Prostate gland (tissue), 2 donors: ENCODE measurements at regions not wholly inside any gene's neighbourhood (a gene's known extent, or its start where the extent isn't known, plus 50 kb on each side); places are given as distances from the start of the nearest gene placed in this dataset.

Experiments used
- CTCF ChIP-seq, 4 experiments: fragments of 200-600 bp in 2 of 4; fragments of 450-650 bp in 2 of 4; sonication (generic) in 2 of 4; IDR thresholded peaks; 1 replicate in 3 of 4; 2 replicates in 1 of 4; pipeline ENCODE4 v1.5.1; 2016 to 2019; ENCODE audit warnings: antibody characterized with exemption in 4 of 4, mild to moderate bottlenecking in 2 of 4, moderate library complexity in 2 of 4
- POLR2A ChIP-seq: fragments of 450-650 bp; IDR thresholded peaks from one replicate; pipeline ENCODE4 v1.6.1; 2016; ENCODE audit warnings: antibody characterized with exemption, mild to moderate bottlenecking
- POLR2AphosphoS5 ChIP-seq: sonication (generic); formaldehyde crosslinking; IDR thresholded peaks from one replicate; pipeline ENCODE4 v1.6.1; 2017; ENCODE audit warnings: antibody characterized with exemption

- TF ChIP-seq CTCF (IDR thresholded peaks at IDR 0.05): no peak
- no peak for TF ChIP-seq POLR2A
- no peak for TF ChIP-seq POLR2AphosphoS5
These were observed 293.4 kb downstream of the KLF6 start for GRCh38 chr10:3491571-3491970.
